Tibial artery (tissue), 4 donors: ENCODE measurements at regions not wholly inside any gene's neighbourhood (a gene's known extent, or its start where the extent isn't known, plus 50 kb on each side); places are given as distances from the start of the nearest gene placed in this dataset.
"Not testable (repeated sequence)": the region's sequence is repeated elsewhere in the genome, so short reads cannot be mapped to it uniquely, and the experiment has no call there.

ENCODE experiments used
- DNase-seq, 2 donors: peaks; one replicate each; pipeline ENCODE4 v3.0.0-alpha.2; 2019
- H3K27ac ChIP-seq, 2 donors: fragments of 200-600 bp; sonication (generic) in 1 of 2; 1 replicate in 1 of 2; 2 replicates in 1 of 2; pipeline ENCODE4 v1.5.1; 2018 to 2019; ENCODE audit warnings: mild to moderate bottlenecking in 1 of 2
- H3K27me3 ChIP-seq, 2 donors: fragments of 200-600 bp; sonication (generic) in 1 of 2; one replicate each; pipeline versions ENCODE4 v1.5.1 to v1.6.0; 2016 to 2019
- H3K36me3 ChIP-seq, 3 donors: fragments of 200-600 bp; sonication (generic) in 2 of 3; one replicate each; pipeline ENCODE4 v1.5.1; 2016 to 2019; ENCODE audit warnings: mild to moderate bottlenecking in 2 of 3
- H3K4me1 ChIP-seq, 4 donors: fragments of 200-600 bp; sonication (generic) in 2 of 4; 1 replicate in 3 of 4; 2 replicates in 1 of 4; pipeline ENCODE4 v1.5.1; 2016 to 2019
- H3K4me3 ChIP-seq, 2 donors: fragments of 200-600 bp; sonication (generic) in 1 of 2; 1 replicate in 1 of 2; 2 replicates in 1 of 2; pipeline ENCODE4 v1.5.1; 2018 to 2019; ENCODE audit warnings: mild to moderate bottlenecking in 2 of 2
- H3K9me3 ChIP-seq, 3 donors: fragments of 200-600 bp; sonication (generic) in 1 of 3; one replicate each; pipeline ENCODE4 v1.5.1; 2016 to 2019
- intact Hi-C: fragments of 100-400 bp; cut with DNase I; formaldehyde crosslinking; loops from one replicate; pipeline ENCODE4 v1.15.0; 2023; ENCODE audit warnings: low total_unique reads
- TF ChIP-seq, protein P1 (sequence below), 2 experiments: fragments of 200-600 bp in 1 of 2; fragments of 450-650 bp in 1 of 2; IDR thresholded peaks; one replicate each; pipeline ENCODE4 v1.5.1; 2017 to 2019; ENCODE audit warnings: antibody characterized with exemption in 2 of 2, mild to moderate bottlenecking in 1 of 2, moderate library complexity in 1 of 2

DNA sequence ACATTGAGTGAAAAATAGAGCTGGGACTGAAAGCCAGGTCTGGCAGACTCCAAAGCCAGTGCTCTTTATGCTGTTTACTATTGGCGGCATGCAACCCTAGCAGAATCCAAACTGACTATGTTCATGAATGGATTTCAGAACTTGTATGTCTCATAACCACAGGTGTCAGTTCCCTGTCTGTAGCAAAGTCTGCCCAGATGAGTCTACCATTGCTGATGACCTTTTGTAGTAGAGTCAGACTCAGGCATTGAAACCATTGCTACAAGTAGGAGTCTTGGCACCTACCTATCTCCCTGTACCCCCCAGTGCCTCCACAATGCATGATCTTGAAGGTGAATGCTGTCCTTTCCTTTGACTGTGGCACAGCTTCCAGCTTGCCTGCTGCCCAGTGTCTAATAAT is 157.2 kb upstream of the ROPN1 start:
- no peak overlapping the region for H3K4me3 ChIP-seq
- peak overlapping the region in 1 of 2 donors; percentile 6 for H3K27ac ChIP-seq
- DNase-seq = no peak
- H3K4me1 ChIP-seq = peaks cover 0 to 33% (median 15%) of the 10 kb centered on the region in 4 donors
- H3K9me3 ChIP-seq = no peaks in the 10 kb centered on the region
- TF ChIP-seq, protein P1, sequence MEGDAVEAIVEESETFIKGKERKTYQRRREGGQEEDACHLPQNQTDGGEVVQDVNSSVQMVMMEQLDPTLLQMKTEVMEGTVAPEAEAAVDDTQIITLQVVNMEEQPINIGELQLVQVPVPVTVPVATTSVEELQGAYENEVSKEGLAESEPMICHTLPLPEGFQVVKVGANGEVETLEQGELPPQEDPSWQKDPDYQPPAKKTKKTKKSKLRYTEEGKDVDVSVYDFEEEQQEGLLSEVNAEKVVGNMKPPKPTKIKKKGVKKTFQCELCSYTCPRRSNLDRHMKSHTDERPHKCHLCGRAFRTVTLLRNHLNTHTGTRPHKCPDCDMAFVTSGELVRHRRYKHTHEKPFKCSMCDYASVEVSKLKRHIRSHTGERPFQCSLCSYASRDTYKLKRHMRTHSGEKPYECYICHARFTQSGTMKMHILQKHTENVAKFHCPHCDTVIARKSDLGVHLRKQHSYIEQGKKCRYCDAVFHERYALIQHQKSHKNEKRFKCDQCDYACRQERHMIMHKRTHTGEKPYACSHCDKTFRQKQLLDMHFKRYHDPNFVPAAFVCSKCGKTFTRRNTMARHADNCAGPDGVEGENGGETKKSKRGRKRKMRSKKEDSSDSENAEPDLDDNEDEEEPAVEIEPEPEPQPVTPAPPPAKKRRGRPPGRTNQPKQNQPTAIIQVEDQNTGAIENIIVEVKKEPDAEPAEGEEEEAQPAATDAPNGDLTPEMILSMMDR (IDR thresholded peaks at IDR 0.05) = no peak
- intact Hi-C loops = no loop called here
- no peaks in the 10 kb centered on the region for H3K36me3 ChIP-seq
- H3K27me3 ChIP-seq = no peaks in the 10 kb centered on the region

DNA sequence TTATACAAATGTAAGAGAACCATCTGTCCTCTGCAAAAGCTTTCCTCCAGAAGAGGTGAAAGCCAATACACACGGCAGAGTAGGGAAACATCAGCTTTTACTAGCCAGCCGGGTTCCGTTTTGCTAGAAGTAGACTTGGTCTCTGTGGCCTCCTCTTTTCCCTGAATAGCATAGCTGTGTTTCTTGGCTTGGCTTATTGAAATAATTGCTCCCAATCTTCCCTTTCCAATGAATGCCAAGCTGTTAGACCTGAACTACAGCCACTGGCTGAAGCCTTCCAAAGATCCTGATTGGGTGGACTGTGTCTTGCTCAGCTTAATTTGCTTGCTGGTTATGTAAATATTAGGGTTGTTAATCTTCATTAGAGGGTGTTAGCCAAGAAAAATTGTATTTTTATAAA is 157.8 kb upstream of the ROPN1 start:
- Histone ChIP-seq H3K27ac (peak overlapping the region in 1 of 2 donors; percentile 6), H3K9me3 (no peaks in the 10 kb centered on the region), H3K36me3 (no peaks in the 10 kb centered on the region), H3K4me3 (no peak overlapping the region), H3K4me1 (peaks cover 0 to 27% (median 11%) of the 10 kb centered on the region in 4 donors), H3K27me3 (no peaks in the 10 kb centered on the region)
- TF ChIP-seq, protein P1 (IDR thresholded peaks at IDR 0.05) = no peak
- intact Hi-C loops = no loop called here
- no peak for DNase-seq

DNA sequence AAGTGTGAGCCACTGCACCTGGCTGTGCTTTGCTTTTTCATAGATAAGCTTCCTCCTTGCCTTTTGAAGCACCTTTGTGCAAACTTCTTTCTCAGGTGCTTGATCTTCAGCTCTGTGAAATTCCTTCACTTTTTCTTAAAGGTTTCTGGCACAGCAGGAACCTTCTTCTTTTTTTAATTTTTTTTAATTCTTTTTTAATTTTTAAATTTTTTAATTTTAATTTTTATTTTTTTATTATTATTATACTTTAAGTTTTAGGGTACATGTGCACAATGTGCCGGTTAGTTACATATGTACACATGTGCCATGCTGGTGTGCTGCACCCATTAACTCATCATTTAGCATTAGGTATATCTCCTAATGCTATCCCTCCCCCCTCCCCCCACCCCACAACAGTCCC is 161.0 kb upstream of the ROPN1 start:
- H3K27me3 ChIP-seq, intact Hi-C loops, H3K36me3 ChIP-seq, H3K4me3 ChIP-seq, DNase-seq, H3K9me3 ChIP-seq, H3K27ac ChIP-seq: not testable (repeated sequence)
- H3K4me1 ChIP-seq = peaks cover 0 to 45% (median 23%) of the 10 kb centered on the region in 4 donors

DNA sequence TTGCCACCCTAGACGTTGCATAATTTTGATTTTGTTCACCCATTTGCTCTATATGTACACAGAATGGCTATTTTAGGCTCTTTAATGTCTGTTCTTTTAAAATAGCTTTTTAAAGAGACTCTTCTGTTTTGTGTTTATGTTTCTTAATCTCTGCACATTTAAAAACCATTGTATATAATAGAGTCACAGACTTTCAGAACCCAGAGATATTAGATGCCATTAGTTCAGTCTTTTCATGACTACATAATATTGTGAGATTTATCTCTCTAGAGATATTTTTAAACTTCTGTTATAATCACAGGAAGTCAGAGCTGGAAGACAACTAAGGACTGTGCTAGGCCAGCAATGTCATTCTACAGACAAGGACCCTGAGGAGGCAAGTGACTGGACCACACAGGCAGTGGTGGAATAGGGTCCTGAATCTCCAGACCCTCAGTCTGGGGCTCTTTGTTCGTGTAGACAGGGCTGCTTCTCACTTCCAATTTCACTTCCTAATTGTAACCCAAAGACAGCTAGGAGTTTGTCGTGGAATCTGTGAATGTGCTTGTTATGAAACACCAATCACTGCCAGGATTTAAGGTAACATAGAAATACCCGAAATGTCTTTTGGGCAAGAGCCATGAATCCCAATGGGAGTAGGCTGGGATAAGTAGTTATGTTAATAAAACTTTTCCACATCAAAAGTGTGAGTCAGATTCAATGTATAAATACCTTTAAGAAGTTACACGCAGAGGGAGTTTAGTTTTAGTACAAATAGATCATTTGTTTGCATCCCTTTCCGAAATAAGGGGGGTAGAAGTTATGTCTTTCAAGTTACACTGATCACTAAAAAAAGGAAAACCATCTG is 165.2 kb upstream of the ROPN1 start:
- no peaks in the 10 kb centered on the region for H3K36me3 ChIP-seq
- intact Hi-C loops = no loop called here
- TF ChIP-seq, protein P1 (IDR thresholded peaks at IDR 0.05) = no peak

DNA sequence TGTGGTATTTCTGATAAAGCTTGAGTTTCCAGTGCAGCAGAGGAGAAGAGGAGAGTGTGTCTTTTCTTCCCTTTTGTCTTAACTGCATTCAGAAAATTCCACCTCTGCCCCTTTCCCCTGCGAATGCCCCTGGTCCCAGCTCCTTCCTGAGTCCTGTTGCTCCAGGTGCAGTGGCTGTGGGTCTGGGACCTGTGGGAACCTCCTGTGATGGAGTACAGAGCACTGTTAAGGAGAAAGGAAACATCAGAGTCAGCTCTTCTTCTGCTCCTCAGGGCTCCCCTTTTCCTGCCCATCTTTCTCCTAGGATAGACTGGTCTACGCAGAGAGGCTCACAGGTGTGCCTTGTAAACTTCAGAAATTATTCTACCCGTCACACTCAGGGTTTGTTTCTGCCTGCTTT is 165.8 kb upstream of the ROPN1 start:
- TF ChIP-seq, protein P1 (IDR thresholded peaks at IDR 0.05) = no peak

More for the DNA sequence above, 165.2 kb upstream of the ROPN1 start:
- H3K4me1 ChIP-seq = peaks cover 0 to 44% (median 18%) of the 10 kb centered on the region in 4 donors
- H3K9me3 ChIP-seq = no peaks in the 10 kb centered on the region
- DNase-seq = no peak
- no peak overlapping the region for H3K4me3 ChIP-seq
- H3K27me3 ChIP-seq = no peaks in the 10 kb centered on the region
- peak overlapping the region in 1 of 2 donors; percentile 32 for H3K27ac ChIP-seq

DNA sequence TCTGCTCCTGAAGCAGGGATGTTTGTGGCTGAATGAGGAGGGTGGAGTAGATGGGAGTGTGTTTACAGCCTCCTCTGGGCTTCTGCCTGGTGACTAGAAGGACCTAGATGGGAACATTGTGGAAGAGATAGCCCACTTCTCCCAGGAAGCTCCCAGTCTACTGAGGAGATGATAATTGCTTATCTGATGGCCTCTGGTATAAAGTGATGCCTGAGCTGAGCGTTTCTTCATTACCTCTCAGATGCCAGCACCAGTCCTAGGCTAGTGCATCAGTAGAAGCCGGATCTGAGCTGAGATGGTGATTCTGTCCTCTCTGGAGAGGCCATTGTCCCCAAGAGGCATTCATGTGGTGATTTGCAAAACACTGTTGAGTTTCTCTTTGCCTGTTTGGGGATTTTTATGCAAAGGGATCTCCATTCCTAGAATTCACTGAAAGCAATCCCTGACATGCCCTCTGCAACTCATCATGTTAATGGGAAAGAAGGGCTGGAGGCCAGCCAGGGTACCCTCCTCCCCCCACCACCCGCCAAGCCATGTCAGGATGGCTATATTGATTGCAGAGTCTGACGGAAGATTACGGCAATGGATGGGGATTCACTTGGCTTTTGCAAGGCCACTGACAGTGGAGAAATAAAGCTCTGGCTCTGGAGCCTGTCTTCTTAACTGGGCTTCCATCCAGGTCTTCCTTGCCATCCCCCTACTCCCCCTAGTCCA is 166.4 kb upstream of the ROPN1 start:
- Histone ChIP-seq H3K9me3 (no peaks in the 10 kb centered on the region), H3K27ac (no peak overlapping the region), H3K4me3 (no peak overlapping the region), H3K36me3 (no peaks in the 10 kb centered on the region), H3K27me3 (no peaks in the 10 kb centered on the region), H3K4me1 (peaks cover 0 to 46% (median 18%) of the 10 kb centered on the region in 4 donors)
- no peak for DNase-seq
- intact Hi-C loops = no loop called here
- TF ChIP-seq, protein P1 (IDR thresholded peaks at IDR 0.05) = no peak

More for the DNA sequence above, 165.8 kb upstream of the ROPN1 start:
- Histone ChIP-seq H3K27ac (peak overlapping the region in 1 of 2 donors; percentile 32), H3K36me3 (no peaks in the 10 kb centered on the region), H3K4me3 (no peak overlapping the region), H3K4me1 (peaks cover 0 to 44% (median 18%) of the 10 kb centered on the region in 4 donors), H3K27me3 (no peaks in the 10 kb centered on the region), H3K9me3 (no peaks in the 10 kb centered on the region)
- intact Hi-C loops = no loop called here
- no peak for DNase-seq
